Body of pancreas (tissue), 4 donors: ENCODE measurements at regions not wholly inside any gene's neighbourhood (a gene's known extent, or its start where the extent isn't known, plus 50 kb on each side); places are given as distances from the start of the nearest gene placed in this dataset.

Experiments used
- ATAC-seq: fragments of 150-250 bp; one replicate; pipeline ENCODE4 v1.9.1; 2016
- DNase-seq, 4 donors: peaks; one replicate each; pipeline ENCODE4 v3.0.0-alpha.2; 2019
- H3K27ac ChIP-seq, 4 donors: fragments of 200-600 bp; sonication (generic); 1 replicate in 3 of 4; 2 replicates in 1 of 4; pipeline versions ENCODE4 v1.5.1 to v1.6.1; 2016 to 2019; ENCODE audit warnings: mild to moderate bottlenecking in 1 of 4, mixed read lengths in 1 of 4, moderate library complexity in 1 of 4
- H3K27me3 ChIP-seq, 2 donors: fragments of 200-600 bp; sonication (generic); one replicate each; pipeline ENCODE4 v1.6.0; 2016; ENCODE audit warnings: mild to moderate bottlenecking in 1 of 2
- H3K36me3 ChIP-seq, 2 donors: fragments of 200-600 bp; sonication (generic); replicated peaks in 1 of 2; 2 replicates each; pipeline ENCODE4 v1.5.1; 2016; ENCODE audit warnings: low read depth in 2 of 2; ENCODE audit not compliant: insufficient read depth in 1 of 2
- H3K4me1 ChIP-seq: fragments of 200-600 bp; sonication (generic); one replicate; pipeline ENCODE4 v1.6.0; 2016
- H3K4me3 ChIP-seq, 2 donors: fragments of 200-600 bp; sonication (generic); 1 replicate in 1 of 2; 2 replicates in 1 of 2; pipeline ENCODE4 v1.5.1; 2016 to 2019
- H3K9me3 ChIP-seq, 3 donors: fragments of 200-600 bp; sonication (generic); 1 replicate in 2 of 3; 2 replicates in 1 of 3; pipeline ENCODE4 v1.5.1; 2016
- CTCF ChIP-seq, 7 experiments: fragments of 450-650 bp in 4 of 7; fragments of 200-600 bp in 3 of 7; sonication (generic) in 3 of 7; IDR thresholded peaks; one replicate each; pipeline ENCODE4 v1.5.1; 2016 to 2019; ENCODE audit warnings: antibody characterized with exemption in 7 of 7
- POLR2A ChIP-seq, 3 donors: fragments of 450-650 bp; IDR thresholded peaks; one replicate each; pipeline ENCODE4 v1.6.1; 2016; ENCODE audit warnings: antibody characterized with exemption in 3 of 3, mild to moderate bottlenecking in 2 of 3
- WGBS, 2 donors: methylation state at CpG; one replicate each; pipeline ENCODE4 v1.1.5; 2017; 5-methylcytosine and 5-hydroxymethylcytosine counted together
- intact Hi-C: fragments of 100-400 bp; cut with DNase I; formaldehyde crosslinking; loops from one replicate; pipeline ENCODE4 v1.15.1; 2023

DNA sequence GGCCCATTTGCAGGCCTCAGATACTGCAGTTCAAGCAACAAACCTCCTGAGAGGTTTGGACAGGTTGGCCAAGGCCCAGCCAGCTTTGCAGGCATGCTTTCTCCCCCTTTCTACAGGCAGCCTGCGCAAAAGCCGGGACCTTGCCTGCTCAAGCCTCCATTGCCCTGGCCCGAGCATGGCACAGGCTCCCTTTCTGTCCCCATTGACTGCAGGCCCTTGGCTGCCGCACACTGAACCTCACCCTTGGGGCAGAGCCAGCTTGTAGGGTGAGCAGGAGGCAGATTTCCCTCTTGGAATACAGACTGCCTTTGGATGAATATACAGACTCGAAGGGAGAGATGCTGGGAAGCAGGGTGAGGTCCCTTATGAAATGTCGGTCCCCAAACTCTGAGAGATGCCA, 461.7 kb upstream of the PROK2 start:
- Histone ChIP-seq H3K27me3 (no peaks in the 10 kb centered on the region), H3K27ac (no peak overlapping the region), H3K4me3 (no peak overlapping the region), H3K9me3 (no peaks in the 10 kb centered on the region), H3K4me1 (peaks cover 11% of the 10 kb centered on the region), H3K36me3 (no peaks in the 10 kb centered on the region)
- WGBS, 2 donors = 92 to 96% methylated on average over 5 to 6 of the region's 6 CpGs
- DNase-seq = no peak
- no peak for ATAC-seq
- intact Hi-C loops = no loop called here
- TF ChIP-seq POLR2A (IDR thresholded peaks at IDR 0.05) = no peak
- TF ChIP-seq CTCF (IDR thresholded peaks at IDR 0.05) = no peak

DNA sequence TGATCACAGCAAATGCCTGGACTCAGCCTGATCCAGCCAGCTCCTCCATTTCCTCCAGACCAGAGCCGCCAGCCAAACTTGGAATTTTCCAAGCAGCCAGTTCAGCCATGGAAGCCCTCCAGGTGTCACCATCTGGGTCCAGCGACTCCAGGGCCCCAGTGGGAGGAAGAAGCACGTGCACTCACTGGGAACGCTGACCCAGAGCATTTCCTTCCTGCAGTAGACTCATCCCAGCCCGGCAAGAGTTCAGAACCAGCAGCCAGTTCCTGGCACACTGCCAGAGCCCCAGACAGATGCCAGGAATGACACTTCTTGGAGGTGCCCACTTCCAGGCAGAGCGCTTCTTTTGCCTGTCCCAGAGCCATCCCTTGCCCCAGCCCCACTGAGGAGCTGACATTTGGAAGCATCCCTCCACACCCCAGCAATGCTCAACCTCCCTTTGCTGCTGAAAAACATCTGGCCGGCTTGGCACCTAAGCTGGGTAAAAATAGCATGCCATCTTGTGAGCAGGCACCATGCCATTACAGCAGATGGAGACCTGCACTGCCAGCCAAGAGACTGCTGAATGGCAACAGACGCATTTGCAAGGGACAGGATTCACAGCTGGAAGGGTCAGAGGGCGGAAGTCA, 460.3 kb upstream of the PROK2 start:
- ATAC-seq (peak; percentile 65), DNase-seq (peak; percentile 71 to 90 (median 78))
- Histone ChIP-seq H3K4me1 (peaks cover 11% of the 10 kb centered on the region), H3K27me3 (no peaks in the 10 kb centered on the region), H3K9me3 (no peaks in the 10 kb centered on the region), H3K27ac (no peak overlapping the region), H3K36me3 (no peaks in the 10 kb centered on the region), H3K4me3 (no peak overlapping the region)
- WGBS, 2 donors = 31 to 52% methylated on average over 8 to 9 of the region's 9 CpGs
- intact Hi-C loops = no loop called here
- no peak for TF ChIP-seq CTCF (IDR thresholded peaks at IDR 0.05)
- no peak for TF ChIP-seq POLR2A (IDR thresholded peaks at IDR 0.05)

- H3K27ac ChIP-seq = no peak overlapping the region
- TF ChIP-seq CTCF (IDR thresholded peaks at IDR 0.05) = no peak
- no peak for TF ChIP-seq POLR2A (IDR thresholded peaks at IDR 0.05)
- no peaks in the 10 kb centered on the region for H3K36me3 ChIP-seq
- 78 to 83% methylated on average over 5 of the region's 5 CpGs for WGBS, 2 donors
- H3K4me1 ChIP-seq = peaks cover 11% of the 10 kb centered on the region
- intact Hi-C loops = no loop called here
- no peak overlapping the region for H3K4me3 ChIP-seq
- H3K9me3 ChIP-seq = no peaks in the 10 kb centered on the region
- DNase-seq (no peak), ATAC-seq (no peak)
- no peaks in the 10 kb centered on the region for H3K27me3 ChIP-seq
Measured at GRCh38 chr3:72244396-72244795, 459.4 kb upstream of the PROK2 start.

- no peak for DNase-seq
- intact Hi-C loops = no loop called here
- Histone ChIP-seq H3K36me3 (no peaks in the 10 kb centered on the region), H3K27ac (no peak overlapping the region), H3K4me3 (no peak overlapping the region), H3K4me1 (peaks cover 11% of the 10 kb centered on the region), H3K9me3 (no peaks in the 10 kb centered on the region), H3K27me3 (no peaks in the 10 kb centered on the region)
- ATAC-seq = no peak
- TF ChIP-seq CTCF (IDR thresholded peaks at IDR 0.05) = no peak
- no peak for TF ChIP-seq POLR2A (IDR thresholded peaks at IDR 0.05)
- WGBS, 2 donors = 84 to 86% methylated on average over 2 of the region's 2 CpGs
Measured at GRCh38 chr3:72242326-72242725, 457.4 kb upstream of the PROK2 start.

DNA sequence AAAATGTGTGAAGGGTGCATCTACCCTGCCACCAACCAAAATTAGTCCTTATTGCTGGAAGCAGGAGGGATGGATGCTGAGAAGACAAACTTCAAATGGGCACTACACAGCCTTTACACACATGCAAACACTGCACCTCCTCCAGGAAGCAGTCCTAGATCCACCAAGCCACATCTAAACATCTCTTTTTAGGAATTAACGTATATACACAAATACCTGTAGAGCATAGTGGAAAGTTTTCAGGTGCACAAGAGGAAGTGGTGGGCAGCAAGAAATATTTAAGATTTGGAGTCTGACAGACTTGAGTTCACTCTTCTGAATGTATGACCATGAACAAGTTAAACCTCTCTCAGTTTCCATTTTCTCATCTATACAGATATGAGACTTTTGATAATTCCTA, 456.6 kb upstream of the PROK2 start:
- no peak overlapping the region for H3K4me3 ChIP-seq
- TF ChIP-seq POLR2A (IDR thresholded peaks at IDR 0.05) (no peak), CTCF (IDR thresholded peaks at IDR 0.05) (no peak)
- ATAC-seq (no peak), DNase-seq (no peak)
- intact Hi-C loops = no loop called here
- H3K27ac ChIP-seq = no peak overlapping the region
- H3K36me3 ChIP-seq = no peaks in the 10 kb centered on the region
- H3K27me3 ChIP-seq = no peaks in the 10 kb centered on the region
- 88 to 94% methylated on average over 1 of the region's 1 CpG for WGBS, 2 donors
- no peaks in the 10 kb centered on the region for H3K9me3 ChIP-seq
- peaks cover 11% of the 10 kb centered on the region for H3K4me1 ChIP-seq
